ENCODE measurements at regions not wholly inside any gene's neighbourhood (a gene's known extent, or its start where the extent isn't known, plus 50 kb on each side); places are given as distances from the start of the nearest gene placed in this dataset.
"Not testable (repeated sequence)": the region's sequence is repeated elsewhere in the genome, so short reads cannot be mapped to it uniquely, and the experiment has no call there.

DNA sequence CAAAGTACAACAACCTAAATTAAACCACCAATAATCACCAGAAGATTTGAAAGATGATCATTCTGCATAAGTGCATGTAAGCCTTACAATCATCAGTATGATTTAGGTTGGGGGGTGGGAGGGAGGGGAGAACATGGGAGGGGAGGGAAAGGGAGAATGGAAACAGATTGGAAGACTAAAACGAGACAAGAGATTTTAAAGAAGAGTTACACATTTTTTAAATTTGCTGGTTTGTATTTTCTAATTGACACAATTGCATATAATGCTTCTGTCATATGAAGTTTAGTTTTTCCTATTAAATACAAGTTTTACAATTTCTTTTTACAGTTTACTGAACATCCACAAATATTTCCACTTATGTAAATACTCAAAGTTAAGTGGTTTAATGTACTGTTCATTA is 2118.9 kb downstream of the PCDH9 start:
- no peak for DNase-seq (ENCODE audit: low read depth, low spot score)
- Histone ChIP-seq H3K27me3 (replicated peaks in 1 of 2; ENCODE audit: control insufficient read depth in 2 of 2, insufficient read depth in 2 of 2, low read length in 1 of 2) (no peaks in the 10 kb centered on the region), H3K27ac (ENCODE audit: control insufficient read depth, insufficient read depth) (no peak overlapping the region), H4K20me1 (ENCODE audit: control insufficient read depth, insufficient read depth) (no peaks in the 10 kb centered on the region), H3K9ac (ENCODE audit: control insufficient read depth, insufficient read depth, low read length) (no peak overlapping the region), H3K4me2 (ENCODE audit: control insufficient read depth, insufficient read depth) (no peak overlapping the region), H3K9me3 (replicated peaks; ENCODE audit: control insufficient read depth, insufficient read depth, low read length) (no peaks in the 10 kb centered on the region), H3K36me3 (ENCODE audit: control insufficient read depth in 2 of 2, insufficient read depth in 2 of 2, low read length in 1 of 2) (no peaks in the 10 kb centered on the region), H3K4me3 (no peak overlapping the region), H3K79me2 (ENCODE audit: control insufficient read depth, insufficient read depth, low read length) (no peaks in the 10 kb centered on the region), H2AFZ (ENCODE audit: control insufficient read depth, low read depth, low read length) (no peak overlapping the region), H3K4me1 (ENCODE audit: control insufficient read depth, insufficient read depth, low read length) (no peaks in the 10 kb centered on the region)
- in situ Hi-C loops (cut with MboI), result no loop called here
- SMC1A ChIA-PET (ENCODE audit: uncharacterized antibody, unreplicated experiment), result no interaction called here
- POLR2A ChIA-PET, result interaction anchor here (0.6 kb wide), 1 partner anchor 391 kb away, joined by 5 read pairs; no protein-coding TSS in a partner anchor
- CTCF ChIA-PET, result no interaction called here
- WGBS (ENCODE audit: insufficient coverage, insufficient replicate concordance, low lambda C conversion rate, missing lambda C conversion rate), result 0% methylated on average over 1 of the region's 1 CpG
- no TSS peak for BruUV-seq (replicated peaks)
- intact Hi-C loops (cut with micrococcal nuclease; ENCODE audit: unreplicated experiment), result no loop called here
- TF ChIP-seq, protein P1, sequence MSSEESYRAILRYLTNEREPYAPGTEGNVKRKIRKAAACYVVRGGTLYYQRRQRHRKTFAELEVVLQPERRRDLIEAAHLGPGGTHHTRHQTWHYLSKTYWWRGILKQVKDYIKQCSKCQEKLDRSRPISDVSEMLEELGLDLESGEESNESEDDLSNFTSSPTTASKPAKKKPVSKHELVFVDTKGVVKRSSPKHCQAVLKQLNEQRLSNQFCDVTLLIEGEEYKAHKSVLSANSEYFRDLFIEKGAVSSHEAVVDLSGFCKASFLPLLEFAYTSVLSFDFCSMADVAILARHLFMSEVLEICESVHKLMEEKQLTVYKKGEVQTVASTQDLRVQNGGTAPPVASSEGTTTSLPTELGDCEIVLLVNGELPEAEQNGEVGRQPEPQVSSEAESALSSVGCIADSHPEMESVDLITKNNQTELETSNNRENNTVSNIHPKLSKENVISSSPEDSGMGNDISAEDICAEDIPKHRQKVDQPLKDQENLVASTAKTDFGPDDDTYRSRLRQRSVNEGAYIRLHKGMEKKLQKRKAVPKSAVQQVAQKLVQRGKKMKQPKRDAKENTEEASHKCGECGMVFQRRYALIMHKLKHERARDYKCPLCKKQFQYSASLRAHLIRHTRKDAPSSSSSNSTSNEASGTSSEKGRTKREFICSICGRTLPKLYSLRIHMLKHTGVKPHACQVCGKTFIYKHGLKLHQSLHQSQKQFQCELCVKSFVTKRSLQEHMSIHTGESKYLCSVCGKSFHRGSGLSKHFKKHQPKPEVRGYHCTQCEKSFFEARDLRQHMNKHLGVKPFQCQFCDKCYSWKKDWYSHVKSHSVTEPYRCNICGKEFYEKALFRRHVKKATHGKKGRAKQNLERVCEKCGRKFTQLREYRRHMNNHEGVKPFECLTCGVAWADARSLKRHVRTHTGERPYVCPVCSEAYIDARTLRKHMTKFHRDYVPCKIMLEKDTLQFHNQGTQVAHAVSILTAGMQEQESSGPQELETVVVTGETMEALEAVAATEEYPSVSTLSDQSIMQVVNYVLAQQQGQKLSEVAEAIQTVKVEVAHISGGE (CRISPR knock-in tag; IDR thresholded peaks at IDR 0.05), result no peak
- TF ChIP-seq, protein P2, sequence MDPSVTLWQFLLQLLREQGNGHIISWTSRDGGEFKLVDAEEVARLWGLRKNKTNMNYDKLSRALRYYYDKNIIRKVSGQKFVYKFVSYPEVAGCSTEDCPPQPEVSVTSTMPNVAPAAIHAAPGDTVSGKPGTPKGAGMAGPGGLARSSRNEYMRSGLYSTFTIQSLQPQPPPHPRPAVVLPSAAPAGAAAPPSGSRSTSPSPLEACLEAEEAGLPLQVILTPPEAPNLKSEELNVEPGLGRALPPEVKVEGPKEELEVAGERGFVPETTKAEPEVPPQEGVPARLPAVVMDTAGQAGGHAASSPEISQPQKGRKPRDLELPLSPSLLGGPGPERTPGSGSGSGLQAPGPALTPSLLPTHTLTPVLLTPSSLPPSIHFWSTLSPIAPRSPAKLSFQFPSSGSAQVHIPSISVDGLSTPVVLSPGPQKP (IDR thresholded peaks at IDR 0.05; ENCODE audit: low read depth, low read length), result no peak
- TF ChIP-seq SMAD5 (IDR thresholded peaks at IDR 0.05; ENCODE audit: low read depth) (no peak), MEF2A (IDR thresholded peaks at IDR 0.05; ENCODE audit: insufficient read depth, low read depth, low read length) (no peak)
- TF ChIP-seq, protein P3, sequence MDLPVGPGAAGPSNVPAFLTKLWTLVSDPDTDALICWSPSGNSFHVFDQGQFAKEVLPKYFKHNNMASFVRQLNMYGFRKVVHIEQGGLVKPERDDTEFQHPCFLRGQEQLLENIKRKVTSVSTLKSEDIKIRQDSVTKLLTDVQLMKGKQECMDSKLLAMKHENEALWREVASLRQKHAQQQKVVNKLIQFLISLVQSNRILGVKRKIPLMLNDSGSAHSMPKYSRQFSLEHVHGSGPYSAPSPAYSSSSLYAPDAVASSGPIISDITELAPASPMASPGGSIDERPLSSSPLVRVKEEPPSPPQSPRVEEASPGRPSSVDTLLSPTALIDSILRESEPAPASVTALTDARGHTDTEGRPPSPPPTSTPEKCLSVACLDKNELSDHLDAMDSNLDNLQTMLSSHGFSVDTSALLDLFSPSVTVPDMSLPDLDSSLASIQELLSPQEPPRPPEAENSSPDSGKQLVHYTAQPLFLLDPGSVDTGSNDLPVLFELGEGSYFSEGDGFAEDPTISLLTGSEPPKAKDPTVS (IDR thresholded peaks at IDR 0.05; ENCODE audit: low read depth, low read length), result no peak
- TF ChIP-seq, protein P4, sequence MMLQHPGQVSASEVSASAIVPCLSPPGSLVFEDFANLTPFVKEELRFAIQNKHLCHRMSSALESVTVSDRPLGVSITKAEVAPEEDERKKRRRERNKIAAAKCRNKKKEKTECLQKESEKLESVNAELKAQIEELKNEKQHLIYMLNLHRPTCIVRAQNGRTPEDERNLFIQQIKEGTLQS (IDR thresholded peaks at IDR 0.05; ENCODE audit: borderline replicate concordance, extremely low read depth, low read depth, low read length), result no peak
- ATAC-seq, result no peak
- RAD21 ChIA-PET (ENCODE audit: unreplicated experiment), result no interaction called here
- no peak for FAIRE-seq

DNA sequence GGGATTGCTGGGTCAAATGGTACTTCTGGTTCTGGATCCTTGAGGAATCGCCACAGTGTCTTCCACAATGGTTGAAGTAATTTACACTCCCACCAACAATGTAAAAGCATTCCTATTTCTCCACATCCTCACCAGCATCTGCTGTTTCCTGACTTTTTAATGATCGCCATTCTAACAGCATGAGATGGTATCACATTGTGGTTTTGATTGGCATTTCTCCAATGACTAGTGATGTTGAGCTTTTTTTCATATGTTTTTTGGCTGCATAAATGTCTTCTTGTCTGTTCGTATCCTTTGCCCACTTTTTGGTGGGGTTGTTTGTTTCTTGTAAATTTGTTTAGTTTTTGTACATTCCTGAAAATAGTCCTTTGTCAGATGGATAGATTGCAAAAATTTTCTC is 2125.7 kb downstream of the PCDH9 start:
- ATAC-seq; H3K9ac ChIP-seq (ENCODE audit: control insufficient read depth, insufficient read depth, low read length); H3K27me3 ChIP-seq (replicated peaks in 1 of 2; ENCODE audit: control insufficient read depth in 2 of 2, insufficient read depth in 2 of 2, low read length in 1 of 2); BruUV-seq (replicated peaks); intact Hi-C loops (cut with micrococcal nuclease; ENCODE audit: unreplicated experiment); H3K79me2 ChIP-seq (ENCODE audit: control insufficient read depth, insufficient read depth, low read length); H3K27ac ChIP-seq (ENCODE audit: control insufficient read depth, insufficient read depth); H4K20me1 ChIP-seq (ENCODE audit: control insufficient read depth, insufficient read depth); in situ Hi-C loops (cut with MboI); H3K36me3 ChIP-seq (ENCODE audit: control insufficient read depth in 2 of 2, insufficient read depth in 2 of 2, low read length in 1 of 2); FAIRE-seq; RAD21 ChIA-PET (ENCODE audit: unreplicated experiment); H3K4me1 ChIP-seq (ENCODE audit: control insufficient read depth, insufficient read depth, low read length); H2AFZ ChIP-seq (ENCODE audit: control insufficient read depth, low read depth, low read length); H3K4me3 ChIP-seq; SMC1A ChIA-PET (ENCODE audit: uncharacterized antibody, unreplicated experiment); DNase-seq (ENCODE audit: low read depth, low spot score); CTCF ChIA-PET; POLR2A ChIA-PET; H3K4me2 ChIP-seq (ENCODE audit: control insufficient read depth, insufficient read depth); H3K9me3 ChIP-seq (replicated peaks; ENCODE audit: control insufficient read depth, insufficient read depth, low read length): not testable (repeated sequence)
- 19% methylated on average over 3 of the region's 3 CpGs for WGBS (ENCODE audit: insufficient coverage, insufficient replicate concordance, low lambda C conversion rate, missing lambda C conversion rate)
